ENCODE measurements at regions not wholly inside any gene's neighbourhood (a gene's known extent, or its start where the extent isn't known, plus 50 kb on each side); places are given as distances from the start of the nearest gene placed in this dataset.

DNA sequence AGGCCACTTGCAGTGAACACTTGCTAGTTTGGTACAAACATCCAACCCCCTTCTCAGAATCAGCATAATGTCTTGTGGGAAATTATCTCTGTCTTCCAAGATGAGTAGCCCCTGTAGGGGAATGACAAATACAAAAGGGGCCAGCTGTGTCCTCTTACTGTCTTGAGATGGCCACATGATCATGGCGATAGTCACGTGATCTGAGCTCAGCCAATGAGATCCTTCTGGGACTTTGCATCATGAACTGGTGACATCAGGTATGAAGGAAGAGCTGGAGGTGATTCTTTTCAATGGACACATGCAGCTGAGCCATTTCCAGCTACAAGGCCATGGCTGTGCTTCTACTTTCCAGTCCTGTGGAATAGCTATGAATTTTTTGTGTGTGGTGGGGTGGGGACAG, 206.3 kb downstream of the IRX1 start:
- H3K18ac ChIP-seq (ENCODE audit: insufficient read length, low read depth, low read length) = no peak overlapping the region
- no peak overlapping the region for H3K9ac ChIP-seq (ENCODE audit: extremely low read depth, insufficient read length, low read length)
- no peaks in the 10 kb centered on the region for H4K20me1 ChIP-seq (ENCODE audit: control insufficient read depth, insufficient read depth, insufficient read length)
- H3K79me1 ChIP-seq (ENCODE audit: insufficient read depth, low read depth, low read length, poor library complexity, severe bottlenecking) = no peaks in the 10 kb centered on the region
- no peaks in the 10 kb centered on the region for H3K23me2 ChIP-seq (ENCODE audit: insufficient read length, low read depth, low read length, poor library complexity, severe bottlenecking)
- Mint-ChIP-seq H3K27me3 (ENCODE audit: low read depth) (no peaks in the 10 kb centered on the region), H3K9me3 (peaks cover 9 to 14% of the 10 kb centered on the region in 2 experiments; a peak in 4 of 5 replicates), H3K4me1 (no peaks in the 10 kb centered on the region), H3K27ac (no peak overlapping the region), H3K36me3 (ENCODE audit: insufficient read depth in 1 of 3, low read depth in 3 of 3) (peaks cover 0 to 10% (median 6%) of the 10 kb centered on the region in 3 experiments; a peak in 4 of 7 replicates), H3K4me3 (no peak overlapping the region)
- no peak overlapping the region for H2BK5ac ChIP-seq (ENCODE audit: insufficient read length, low read length)
- no peaks in the 10 kb centered on the region for H3K9me3 ChIP-seq (ENCODE audit: control insufficient read depth, low read depth, low read length)
- no peak overlapping the region for H3K56ac ChIP-seq (ENCODE audit: insufficient read length, low read depth, low read length)
- no peak overlapping the region for H3K23ac ChIP-seq (ENCODE audit: insufficient read length, low read depth, low read length)
- no peak overlapping the region for H3T11ph ChIP-seq (ENCODE audit: low read length)
- no peak overlapping the region for H4K5ac ChIP-seq (ENCODE audit: insufficient read length, low read depth, low read length)
- H2BK12ac ChIP-seq (ENCODE audit: insufficient read length, low read depth, low read length) = no peak overlapping the region
- H2BK15ac ChIP-seq (ENCODE audit: low read depth, low read length) = no peak overlapping the region
- no peak overlapping the region for H2AK5ac ChIP-seq (ENCODE audit: insufficient read length, low read length)
- H3K4me2 ChIP-seq (ENCODE audit: insufficient read depth, insufficient read length, low read length) = no peak overlapping the region
- H3K79me2 ChIP-seq (ENCODE audit: insufficient read depth, low read length) = no peaks in the 10 kb centered on the region
- H3K14ac ChIP-seq (ENCODE audit: insufficient read depth, low read length) = no peak overlapping the region
- no peaks in the 10 kb centered on the region for H3K27me3 ChIP-seq (ENCODE audit: insufficient read depth, low read length)
- H3K4me1 ChIP-seq (ENCODE audit: insufficient read depth, low read length) = no peaks in the 10 kb centered on the region
- no peak for DNase-seq
- H2BK20ac ChIP-seq (ENCODE audit: low read depth, low read length, poor library complexity, severe bottlenecking) = no peak overlapping the region
- no peak overlapping the region for H4K8ac ChIP-seq (replicated peaks; ENCODE audit: insufficient read length, low read depth, low read length)
- no peak overlapping the region for H2AFZ ChIP-seq (ENCODE audit: low read length)
- no peak overlapping the region for H3K4ac ChIP-seq (ENCODE audit: low read depth, low read length)
- no peak overlapping the region for H2BK120ac ChIP-seq (ENCODE audit: low read depth, low read length, poor library complexity, severe bottlenecking)
- WGBS (ENCODE audit: extremely low coverage, insufficient read length, low lambda C conversion rate) = no CpG with 5 or more reads among the region's 2 CpGs
- TF ChIP-seq, protein P1, sequence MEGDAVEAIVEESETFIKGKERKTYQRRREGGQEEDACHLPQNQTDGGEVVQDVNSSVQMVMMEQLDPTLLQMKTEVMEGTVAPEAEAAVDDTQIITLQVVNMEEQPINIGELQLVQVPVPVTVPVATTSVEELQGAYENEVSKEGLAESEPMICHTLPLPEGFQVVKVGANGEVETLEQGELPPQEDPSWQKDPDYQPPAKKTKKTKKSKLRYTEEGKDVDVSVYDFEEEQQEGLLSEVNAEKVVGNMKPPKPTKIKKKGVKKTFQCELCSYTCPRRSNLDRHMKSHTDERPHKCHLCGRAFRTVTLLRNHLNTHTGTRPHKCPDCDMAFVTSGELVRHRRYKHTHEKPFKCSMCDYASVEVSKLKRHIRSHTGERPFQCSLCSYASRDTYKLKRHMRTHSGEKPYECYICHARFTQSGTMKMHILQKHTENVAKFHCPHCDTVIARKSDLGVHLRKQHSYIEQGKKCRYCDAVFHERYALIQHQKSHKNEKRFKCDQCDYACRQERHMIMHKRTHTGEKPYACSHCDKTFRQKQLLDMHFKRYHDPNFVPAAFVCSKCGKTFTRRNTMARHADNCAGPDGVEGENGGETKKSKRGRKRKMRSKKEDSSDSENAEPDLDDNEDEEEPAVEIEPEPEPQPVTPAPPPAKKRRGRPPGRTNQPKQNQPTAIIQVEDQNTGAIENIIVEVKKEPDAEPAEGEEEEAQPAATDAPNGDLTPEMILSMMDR (conservative IDR thresholded peaks at IDR 0.05) = no peak
- H4K91ac ChIP-seq (ENCODE audit: insufficient read length, low read depth, low read length) = no peak overlapping the region
- H3K27ac ChIP-seq (ENCODE audit: insufficient read length, low read depth, low read length) = no peak overlapping the region

Measured in H9 (cell line).